Stimulated activated memory B cell treated with anti-CD40 and anti-IgM and Interleukin-4, amounts not matched to agents 10 μg/mL and 1 μg/mL and 100 μg/mL, for 72 hours (primary cell): ENCODE measurements at regions not wholly inside any gene's neighbourhood (a gene's known extent, or its start where the extent isn't known, plus 50 kb on each side); places are given as distances from the start of the nearest gene placed in this dataset.

ENCODE experiments used
- ATAC-seq: fragments of 150-1000 bp; cut with Tn5 transposase; 2 replicates; pipeline ENCODE4 v1.10.0; 2021
- H3K27ac Mint-ChIP-seq: one replicate; pipeline ENCODE4 v1.8.0; 2022; ENCODE audit warnings: mild to moderate bottlenecking, mixed read lengths
- H3K27me3 Mint-ChIP-seq: one replicate; pipeline ENCODE4 v1.8.0; 2022; ENCODE audit warnings: mixed read lengths
- H3K36me3 Mint-ChIP-seq: one replicate; pipeline ENCODE4 v1.8.0; 2022; ENCODE audit warnings: mixed read lengths
- H3K4me1 Mint-ChIP-seq: one replicate; pipeline ENCODE4 v1.8.0; 2022; ENCODE audit warnings: mixed read lengths
- H3K4me3 Mint-ChIP-seq: one replicate; pipeline ENCODE4 v1.8.0; 2022; ENCODE audit warnings: mild to moderate bottlenecking, moderate library complexity, mixed read lengths
- H3K9me3 Mint-ChIP-seq: one replicate; pipeline ENCODE4 v1.8.0; 2022; ENCODE audit warnings: mixed read lengths

GRCh38 chr17:79370126-79370525, 240.7 kb downstream of the RBFOX3 start:
- H3K4me3 Mint-ChIP-seq: no peak overlapping the region
- no peak for ATAC-seq
- no peaks in the 10 kb centered on the region for H3K9me3 Mint-ChIP-seq
- peaks cover 91% of the 10 kb centered on the region for H3K27me3 Mint-ChIP-seq
- H3K27ac Mint-ChIP-seq: no peak overlapping the region
- peaks cover 13% of the 10 kb centered on the region for H3K4me1 Mint-ChIP-seq
- H3K36me3 Mint-ChIP-seq: no peaks in the 10 kb centered on the region

GRCh38 chr17:79369532-79369931, 241.3 kb downstream of the RBFOX3 start:
- H3K27me3 Mint-ChIP-seq: peaks cover 90% of the 10 kb centered on the region
- no peak for ATAC-seq
- no peaks in the 10 kb centered on the region for H3K9me3 Mint-ChIP-seq
- no peak overlapping the region for H3K27ac Mint-ChIP-seq
- H3K4me3 Mint-ChIP-seq: no peak overlapping the region
- peaks cover 13% of the 10 kb centered on the region for H3K4me1 Mint-ChIP-seq
- H3K36me3 Mint-ChIP-seq: no peaks in the 10 kb centered on the region

GRCh38 chr17:79369001-79369400, 241.8 kb downstream of the RBFOX3 start:
- Mint-ChIP-seq H3K27me3 (peaks cover 90% of the 10 kb centered on the region), H3K4me1 (peaks cover 13% of the 10 kb centered on the region), H3K9me3 (no peaks in the 10 kb centered on the region), H3K27ac (no peak overlapping the region), H3K4me3 (no peak overlapping the region), H3K36me3 (no peaks in the 10 kb centered on the region)
- no peak for ATAC-seq

- Mint-ChIP-seq H3K27ac (no peak overlapping the region), H3K9me3 (no peaks in the 10 kb centered on the region)
- ATAC-seq: no peak
These were observed 242.3 kb downstream of the RBFOX3 start for GRCh38 chr17:79368521-79368920.

GRCh38 chr17:79366988-79367571, 243.8 kb downstream of the RBFOX3 start:
- Mint-ChIP-seq H3K4me3 (no peak overlapping the region), H3K9me3 (no peaks in the 10 kb centered on the region), H3K27me3 (peaks cover 89% of the 10 kb centered on the region), H3K36me3 (no peaks in the 10 kb centered on the region), H3K27ac (no peak overlapping the region), H3K4me1 (peaks cover 7% of the 10 kb centered on the region)
- no peak for ATAC-seq

More at GRCh38 chr17:79368521-79368920, 242.3 kb downstream of the RBFOX3 start:
- Mint-ChIP-seq H3K36me3 (no peaks in the 10 kb centered on the region), H3K27me3 (peaks cover 90% of the 10 kb centered on the region), H3K4me1 (peaks cover 13% of the 10 kb centered on the region), H3K4me3 (no peak overlapping the region)

GRCh38 chr17:79365836-79366770, 244.7 kb downstream of the RBFOX3 start:
- Mint-ChIP-seq H3K36me3 (no peaks in the 10 kb centered on the region), H3K27me3 (peaks cover 84% of the 10 kb centered on the region), H3K9me3 (no peaks in the 10 kb centered on the region), H3K4me3 (no peak overlapping the region), H3K27ac (no peak overlapping the region), H3K4me1 (peaks cover 2% of the 10 kb centered on the region)
- ATAC-seq: no peak

- Mint-ChIP-seq H3K27ac (no peak overlapping the region), H3K4me3 (no peak overlapping the region), H3K9me3 (no peaks in the 10 kb centered on the region), H3K36me3 (no peaks in the 10 kb centered on the region), H3K4me1 (no peaks in the 10 kb centered on the region), H3K27me3 (peaks cover 84% of the 10 kb centered on the region)
- no peak for ATAC-seq
These were observed 245.5 kb downstream of the RBFOX3 start for GRCh38 chr17:79365351-79365750.

- Mint-ChIP-seq H3K9me3 (no peaks in the 10 kb centered on the region), H3K27me3 (peaks cover 84% of the 10 kb centered on the region), H3K4me1 (no peaks in the 10 kb centered on the region), H3K27ac (peak overlapping the region; percentile 29), H3K36me3 (no peaks in the 10 kb centered on the region), H3K4me3 (no peak overlapping the region)
- ATAC-seq: no peak
These were observed 246.3 kb downstream of the RBFOX3 start for GRCh38 chr17:79364315-79365094.

GRCh38 chr17:79363552-79364275, 247.1 kb downstream of the RBFOX3 start:
- Mint-ChIP-seq H3K4me3 (no peak overlapping the region), H3K4me1 (no peaks in the 10 kb centered on the region), H3K36me3 (no peaks in the 10 kb centered on the region), H3K27ac (peak overlapping the region; percentile 29), H3K27me3 (peaks cover 82% of the 10 kb centered on the region), H3K9me3 (no peaks in the 10 kb centered on the region)
- ATAC-seq: no peak

GRCh38 chr17:79362772-79363305, 248.0 kb downstream of the RBFOX3 start:
- H3K4me1 Mint-ChIP-seq: no peaks in the 10 kb centered on the region
- no peak overlapping the region for H3K27ac Mint-ChIP-seq
- H3K27me3 Mint-ChIP-seq: peaks cover 83% of the 10 kb centered on the region
- no peak overlapping the region for H3K4me3 Mint-ChIP-seq
- H3K36me3 Mint-ChIP-seq: no peaks in the 10 kb centered on the region
- no peak for ATAC-seq
- H3K9me3 Mint-ChIP-seq: no peaks in the 10 kb centered on the region

- no peak for ATAC-seq
- no peaks in the 10 kb centered on the region for H3K9me3 Mint-ChIP-seq
- no peak overlapping the region for H3K27ac Mint-ChIP-seq
- peaks cover 77% of the 10 kb centered on the region for H3K27me3 Mint-ChIP-seq
- no peak overlapping the region for H3K4me3 Mint-ChIP-seq
- no peaks in the 10 kb centered on the region for H3K4me1 Mint-ChIP-seq
- no peaks in the 10 kb centered on the region for H3K36me3 Mint-ChIP-seq
These were observed 248.7 kb downstream of the RBFOX3 start for GRCh38 chr17:79361873-79362771.

GRCh38 chr17:79361221-79361734, 249.6 kb downstream of the RBFOX3 start:
- no peaks in the 10 kb centered on the region for H3K4me1 Mint-ChIP-seq
- no peak for ATAC-seq
- no peaks in the 10 kb centered on the region for H3K9me3 Mint-ChIP-seq
- H3K4me3 Mint-ChIP-seq: no peak overlapping the region
- no peak overlapping the region for H3K27ac Mint-ChIP-seq
- peaks cover 80% of the 10 kb centered on the region for H3K27me3 Mint-ChIP-seq
- no peaks in the 10 kb centered on the region for H3K36me3 Mint-ChIP-seq

- no peak overlapping the region for H3K27ac Mint-ChIP-seq
- H3K4me3 Mint-ChIP-seq: no peak overlapping the region
- H3K36me3 Mint-ChIP-seq: no peaks in the 10 kb centered on the region
- no peak for ATAC-seq
- no peaks in the 10 kb centered on the region for H3K4me1 Mint-ChIP-seq
- H3K27me3 Mint-ChIP-seq: peaks cover 80% of the 10 kb centered on the region
- H3K9me3 Mint-ChIP-seq: no peaks in the 10 kb centered on the region
These were observed 250.7 kb downstream of the RBFOX3 start for GRCh38 chr17:79360196-79360595.
